Nucleus accumbens (tissue), 56 donors: ENCODE measurements at regions not wholly inside any gene's neighbourhood (a gene's known extent, or its start where the extent isn't known, plus 50 kb on each side); places are given as distances from the start of the nearest gene placed in this dataset.
"Not testable (repeated sequence)": the region's sequence is repeated elsewhere in the genome, so short reads cannot be mapped to it uniquely, and the experiment has no call there.

ENCODE experiments used
- DNase-seq, 56 donors: peaks; one replicate each; lab custom pipeline; 2025; lab: John Stamatoyannopoulos, UW

GRCh38 chr12:23340351-23340750 lies 609.1 kb downstream of the SOX5 start:
- DNase-seq: no peak

GRCh38 chr12:23342407-23342806 lies 607.1 kb downstream of the SOX5 start:
- no peak for DNase-seq

- DNase-seq: no peak
Observed at GRCh38 chr12:23349564-23349963, 599.9 kb downstream of the SOX5 start.

GRCh38 chr12:23350808-23351207 lies 598.7 kb downstream of the SOX5 start:
- DNase-seq: no peak

- DNase-seq: no peak
Observed at GRCh38 chr12:23352670-23353069, 596.8 kb downstream of the SOX5 start.

- no peak for DNase-seq
Observed at GRCh38 chr12:23354800-23355199, 594.7 kb downstream of the SOX5 start.

- no peak for DNase-seq
Observed at GRCh38 chr12:23356440-23356839, 593.0 kb downstream of the SOX5 start.

- DNase-seq: no peak
Observed at GRCh38 chr12:23356927-23357708, 592.4 kb downstream of the SOX5 start.

- DNase-seq: no peak
Observed at GRCh38 chr12:23359975-23360701, 589.3 kb downstream of the SOX5 start.

GRCh38 chr12:23361971-23362370 lies 587.5 kb downstream of the SOX5 start:
- DNase-seq: no peak

- DNase-seq: no peak
Observed at GRCh38 chr12:23368590-23368989, 580.9 kb downstream of the SOX5 start.

GRCh38 chr12:23375621-23376020 lies 573.8 kb downstream of the SOX5 start:
- no peak for DNase-seq

GRCh38 chr12:23376238-23376637 lies 573.2 kb downstream of the SOX5 start:
- DNase-seq: no peak

GRCh38 chr12:23380419-23381100 lies 568.9 kb downstream of the SOX5 start:
- no peak for DNase-seq

GRCh38 chr12:23388898-23389297 lies 560.6 kb downstream of the SOX5 start:
- not testable (repeated sequence) for DNase-seq

GRCh38 chr12:23389315-23389714 lies 560.2 kb downstream of the SOX5 start:
- DNase-seq: not testable (repeated sequence)

- DNase-seq: no peak
Observed at GRCh38 chr12:23399402-23399933, 550.0 kb downstream of the SOX5 start.

GRCh38 chr12:23415180-23415579 lies 534.3 kb downstream of the SOX5 start:
- DNase-seq: no peak

GRCh38 chr12:23421556-23421955 lies 527.9 kb downstream of the SOX5 start:
- no peak for DNase-seq

GRCh38 chr12:23423097-23423687 lies 526.3 kb downstream of the SOX5 start:
- no peak for DNase-seq

- DNase-seq: no peak
Observed at GRCh38 chr12:23423796-23424195, 525.7 kb downstream of the SOX5 start.
